ENCODE measurements at regions not wholly inside any gene's neighbourhood (a gene's known extent, or its start where the extent isn't known, plus 50 kb on each side); places are given as distances from the start of the nearest gene placed in this dataset.

- DNase-seq (ENCODE audit: low spot score): no peak
Measured at GRCh38 chr3:116929505-116930222, 220.1 kb downstream of the TUSC7 start.

GRCh38 chr3:116930786-116931185 is 221.2 kb downstream of the TUSC7 start:
- no peak for DNase-seq (ENCODE audit: low spot score)

GRCh38 chr3:116939091-116939490 is 229.5 kb downstream of the TUSC7 start:
- DNase-seq (ENCODE audit: low spot score): no peak

- no peak for DNase-seq (ENCODE audit: low spot score)
Measured at GRCh38 chr3:116939550-116939949, 230.0 kb downstream of the TUSC7 start.

GRCh38 chr3:116940719-116941118 is 231.1 kb downstream of the TUSC7 start:
- no peak for DNase-seq (ENCODE audit: low spot score)

- no peak for DNase-seq (ENCODE audit: low spot score)
Measured at GRCh38 chr3:116946376-116946775, 236.8 kb downstream of the TUSC7 start.

GRCh38 chr3:116947148-116947547 is 237.6 kb downstream of the TUSC7 start:
- DNase-seq (ENCODE audit: low spot score): no peak

- no peak for DNase-seq (ENCODE audit: low spot score)
Measured at GRCh38 chr3:116947809-116948208, 238.2 kb downstream of the TUSC7 start.

- no peak for DNase-seq (ENCODE audit: low spot score)
Measured at GRCh38 chr3:116950301-116951055, 240.9 kb downstream of the TUSC7 start.

GRCh38 chr3:116951610-116952009 is 242.0 kb downstream of the TUSC7 start:
- no peak for DNase-seq (ENCODE audit: low spot score)

- DNase-seq (ENCODE audit: low spot score): no peak
Measured at GRCh38 chr3:116958291-116958690, 248.7 kb downstream of the TUSC7 start.

- DNase-seq (ENCODE audit: low spot score): no peak
Measured at GRCh38 chr3:116961106-116961505, 251.5 kb downstream of the TUSC7 start.

- DNase-seq (ENCODE audit: low spot score): no peak
Measured at GRCh38 chr3:116963802-116964201, 254.2 kb downstream of the TUSC7 start.

- no peak for DNase-seq (ENCODE audit: low spot score)
Measured at GRCh38 chr3:116966649-116967048, 257.1 kb downstream of the TUSC7 start.

GRCh38 chr3:116969135-116969534 is 259.6 kb downstream of the TUSC7 start:
- DNase-seq (ENCODE audit: low spot score): no peak

GRCh38 chr3:116969646-116970045 is 260.1 kb downstream of the TUSC7 start:
- no peak for DNase-seq (ENCODE audit: low spot score)

GRCh38 chr3:116971531-116971930 is 262.0 kb downstream of the TUSC7 start:
- no peak for DNase-seq (ENCODE audit: low spot score)

- no peak for DNase-seq (ENCODE audit: low spot score)
Measured at GRCh38 chr3:116974702-116975101, 265.1 kb downstream of the TUSC7 start.

GRCh38 chr3:116977441-116977840 is 267.9 kb downstream of the TUSC7 start:
- DNase-seq (ENCODE audit: low spot score): no peak

- DNase-seq (ENCODE audit: low spot score): peak; percentile 7
Measured at GRCh38 chr3:116980099-116980498, 270.5 kb downstream of the TUSC7 start.

- DNase-seq (ENCODE audit: low spot score): no peak
Measured at GRCh38 chr3:116981089-116981488, 271.5 kb downstream of the TUSC7 start.

GRCh38 chr3:116984301-116984700 is 274.7 kb downstream of the TUSC7 start:
- no peak for DNase-seq (ENCODE audit: low spot score)

GRCh38 chr3:116994351-116994879 is 284.8 kb downstream of the TUSC7 start:
- DNase-seq (ENCODE audit: low spot score): no peak

Data from iPS-NIHi11 (cell line).